ENCODE measurements at regions not wholly inside any gene's neighbourhood (a gene's known extent, or its start where the extent isn't known, plus 50 kb on each side); places are given as distances from the start of the nearest gene placed in this dataset.
A peak's percentile ranks its signal among the peaks of the same experiment; 100 is the strongest.

GRCh38 chr13:40504641-40505040, 161.8 kb downstream of the FOXO1 start (continued):
- TF ChIP-seq HDAC1 (IDR thresholded peaks at IDR 0.05) (no peak), ZNF561 (CRISPR knock-in tag; conservative IDR thresholded peaks at IDR 0.05) (no peak)

GRCh38 chr13:40505196-40505595, 161.2 kb downstream of the FOXO1 start:
- Histone ChIP-seq H3K79me2 (ENCODE audit: control insufficient read depth, insufficient read depth, low read length) (no peaks in the 10 kb centered on the region), H3K4me2 (ENCODE audit: insufficient read depth, low read length) (no peak overlapping the region), H3K27ac (ENCODE audit: extremely low read depth, low read depth, low read length) (no peak overlapping the region), H3K9ac (ENCODE audit: insufficient read depth in 1 of 2, low read depth in 2 of 2, low read length in 2 of 2) (no peak overlapping the region), H2AFZ (ENCODE audit: low read depth, low read length) (no peak overlapping the region), H3K4me3 (no peak overlapping the region), H4K20me1 (replicated peaks; ENCODE audit: control insufficient read depth, insufficient read depth, low read length) (no peaks in the 10 kb centered on the region), H3K27me3 (ENCODE audit: control insufficient read depth in 2 of 2, insufficient read depth in 2 of 2, low read length in 2 of 2) (no peaks in the 10 kb centered on the region), H3K9me3 (replicated peaks; ENCODE audit: control insufficient read depth, insufficient read depth, low read depth, low read length) (no peaks in the 10 kb centered on the region), H3K36me3 (ENCODE audit: control insufficient read depth, insufficient read depth, low read length) (no peaks in the 10 kb centered on the region), H3K4me1 (replicated peaks in 1 of 2; ENCODE audit: control insufficient read depth in 2 of 2, insufficient read depth in 2 of 2, low read length in 2 of 2) (no peaks in the 10 kb centered on the region), H3K9me1 (ENCODE audit: control insufficient read depth, insufficient read depth, low read length) (no peaks in the 10 kb centered on the region)
- 0% methylated on average over 3 of the region's 3 CpGs for WGBS (ENCODE audit: insufficient coverage, low coverage, missing lambda C conversion rate)
- intact Hi-C loops (cut with micrococcal nuclease) (no loop called here), in situ Hi-C loops (cut with MboI) (no loop called here)
- no peak for DNase-seq (ENCODE audit: extremely low read depth in 1 of 4, low spot score in 3 of 4)
- FAIRE-seq, result no peak
- TF ChIP-seq C11orf30 (IDR thresholded peaks at IDR 0.05; ENCODE audit: low read depth), result 0 out of 2 replicates have a peak, but pooled peaks have one; percentile 9
- TF ChIP-seq ZBTB43 (CRISPR knock-in tag; IDR thresholded peaks at IDR 0.05), result no peak
- TF ChIP-seq HBP1 (CRISPR knock-in tag; IDR thresholded peaks at IDR 0.05), result no peak
- no peak for TF ChIP-seq HDAC2 (IDR thresholded peaks at IDR 0.05)
- TF ChIP-seq ELK3 (CRISPR knock-in tag; IDR thresholded peaks at IDR 0.05), result no peak
- TF ChIP-seq JUND (IDR thresholded peaks at IDR 0.05; ENCODE audit: borderline replicate concordance, low read depth, low read length), result no peak
- TF ChIP-seq JUND (tag; IDR thresholded peaks at IDR 0.05; ENCODE audit: borderline replicate concordance, low read depth, low read length), result no peak
- peak; percentile 34; the same call in 1 of the 2 replicates for TF ChIP-seq ZNF316 (IDR thresholded peaks at IDR 0.05)
- no peak for TF ChIP-seq MTF1 (CRISPR knock-in tag; IDR thresholded peaks at IDR 0.05; ENCODE audit: borderline replicate concordance)
- BruUV-seq (replicated peaks), result no TSS peak
- ChIA-PET POLR2A (interaction anchor here (0.6 kb wide), 1 partner anchor 65 kb away, joined by 4 read pairs; no protein-coding TSS in a partner anchor), CTCF (ENCODE audit: low intra/inter-chr PET ratio) (no interaction called here)
- no peak for ATAC-seq
